ENCODE measurements at regions not wholly inside any gene's neighbourhood (a gene's known extent, or its start where the extent isn't known, plus 50 kb on each side); places are given as distances from the start of the nearest gene placed in this dataset.
"Not testable (repeated sequence)": the region's sequence is repeated elsewhere in the genome, so short reads cannot be mapped to it uniquely, and the experiment has no call there.

DNA sequence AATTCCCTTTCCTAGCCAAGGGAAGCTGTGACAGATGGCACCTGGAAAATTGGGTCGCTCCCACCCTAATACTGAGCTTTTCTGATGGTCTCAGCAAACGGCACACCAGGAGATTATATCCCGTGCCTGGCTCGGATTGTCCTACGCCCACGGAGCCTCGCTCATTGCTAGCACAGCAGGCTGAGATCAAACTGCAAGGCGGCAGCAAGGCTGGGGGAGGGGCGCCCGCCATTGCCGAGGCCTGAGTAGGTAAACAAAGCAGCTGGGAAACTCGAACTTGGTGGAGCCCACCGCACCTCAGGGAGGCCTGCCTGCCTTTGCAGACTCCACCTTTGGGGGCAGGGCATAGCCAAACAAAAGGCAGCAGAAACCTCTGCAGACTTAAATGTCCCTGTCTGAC is 168.0 kb upstream of the SRD5A2 start:
- H3F3A ChIP-seq (ENCODE audit: low read length, unreplicated experiment); DNase-seq; H4K20me1 ChIP-seq (ENCODE audit: low read length); POLR2A ChIA-PET (ENCODE audit: unreplicated experiment); H3K9me2 ChIP-seq (replicated peaks; ENCODE audit: low read length); H3K4me3 ChIP-seq (ENCODE audit: low read length); H2AFZ ChIP-seq (ENCODE audit: low read length); H3K27me3 ChIP-seq (ENCODE audit: low read length); ATAC-seq; H3K79me2 ChIP-seq (ENCODE audit: low read length); H3K4me1 ChIP-seq (ENCODE audit: insufficient read depth, low read length); H3K9me3 ChIP-seq (ENCODE audit: low read length); H3K27ac ChIP-seq (ENCODE audit: low read length); H3K36me3 ChIP-seq (ENCODE audit: low read depth, low read length); H3K9ac ChIP-seq (ENCODE audit: low read length); H3K4me2 ChIP-seq (ENCODE audit: low read length); BruUV-seq (replicated peaks): not testable (repeated sequence)
- CTCF ChIA-PET: interaction anchor here (0.8 kb wide), 1 partner anchor 475 kb away, joined by 3 read pairs; no protein-coding TSS in a partner anchor
- intact Hi-C loops (cut with micrococcal nuclease): loop anchor here (1.0 kb wide), 1 partner anchor 16 kb away; no protein-coding TSS in a partner anchor

GRCh38 chr2:31748041-31748440 is 167.3 kb upstream of the SRD5A2 start:
- Histone ChIP-seq H3F3A (ENCODE audit: low read length, unreplicated experiment) (no peaks in the 10 kb centered on the region), H3K36me3 (ENCODE audit: low read depth, low read length) (no peaks in the 10 kb centered on the region), H3K4me3 (ENCODE audit: low read length) (no peak overlapping the region), H3K9ac (ENCODE audit: low read length) (no peak overlapping the region), H3K27me3 (ENCODE audit: low read length) (no peaks in the 10 kb centered on the region), H3K9me2 (replicated peaks; ENCODE audit: low read length) (no peaks in the 10 kb centered on the region), H2AFZ (ENCODE audit: low read length) (no peak overlapping the region), H4K20me1 (ENCODE audit: low read length) (no peaks in the 10 kb centered on the region), H3K4me2 (ENCODE audit: low read length) (peak overlapping the region; percentile 42; the same call in 1 of the 2 replicates), H3K27ac (ENCODE audit: low read length) (0 out of 2 replicates have a peak overlapping the region, but pooled peaks have one; percentile 29), H3K79me2 (ENCODE audit: low read length) (no peaks in the 10 kb centered on the region), H3K4me1 (ENCODE audit: insufficient read depth, low read length) (peaks cover 8% of the 10 kb centered on the region), H3K9me3 (ENCODE audit: low read length) (no peaks in the 10 kb centered on the region)
- DNase-seq (peak; percentile 79), ATAC-seq (peak; percentile 53)
- no TSS peak for BruUV-seq (replicated peaks)
- ChIA-PET CTCF (interaction anchor here (0.8 kb wide), 1 partner anchor 476 kb away, joined by 3 read pairs; no protein-coding TSS in a partner anchor), POLR2A (ENCODE audit: unreplicated experiment) (no interaction called here)
- intact Hi-C loops (cut with micrococcal nuclease): loop anchor here (1.0 kb wide), 1 partner anchor 16 kb away; no protein-coding TSS in a partner anchor
- TF ChIP-seq EZH2 (IDR thresholded peaks at IDR 0.05; ENCODE audit: low read length, unreplicated experiment): no peak
- TF ChIP-seq EZH2phosphoT487 (IDR thresholded peaks at IDR 0.05; ENCODE audit: borderline replicate concordance, low read length): no peak
- TF ChIP-seq CTCF (conservative IDR thresholded peaks at IDR 0.05; ENCODE audit: low read depth, low read length): no peak

DNA sequence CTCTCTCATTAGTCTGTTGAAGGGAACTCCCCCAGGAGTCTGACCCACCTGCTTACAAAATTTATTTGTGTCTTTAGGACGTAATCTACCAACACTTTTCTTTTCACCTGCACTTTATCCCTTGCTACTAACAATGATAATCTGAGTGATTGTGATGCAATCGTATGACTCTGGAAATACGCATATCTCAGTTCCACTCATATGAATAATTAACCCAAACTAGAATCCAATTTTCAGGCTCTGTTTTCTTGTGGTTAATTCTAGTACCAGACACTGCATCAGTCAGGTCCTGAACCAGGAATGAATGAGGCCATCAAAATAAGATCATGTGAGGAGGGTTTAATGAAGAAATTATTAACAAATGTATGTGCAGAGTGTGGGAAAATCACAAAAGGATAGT is 158.4 kb upstream of the SRD5A2 start:
- no peaks in the 10 kb centered on the region for H3K36me3 ChIP-seq (ENCODE audit: low read depth, low read length)
- no TSS peak for BruUV-seq (replicated peaks)
- H3K9me2 ChIP-seq (replicated peaks; ENCODE audit: low read length): no peaks in the 10 kb centered on the region
- H4K20me1 ChIP-seq (ENCODE audit: low read length): no peaks in the 10 kb centered on the region
- H3K4me1 ChIP-seq (ENCODE audit: insufficient read depth, low read length): no peaks in the 10 kb centered on the region
- H3K4me3 ChIP-seq (ENCODE audit: low read length): no peak overlapping the region
- no peaks in the 10 kb centered on the region for H3K79me2 ChIP-seq (ENCODE audit: low read length)
- POLR2A ChIA-PET (ENCODE audit: unreplicated experiment): no interaction called here
- intact Hi-C loops (cut with micrococcal nuclease): no loop called here
- H3K9ac ChIP-seq (ENCODE audit: low read length): no peak overlapping the region
- no peaks in the 10 kb centered on the region for H3F3A ChIP-seq (ENCODE audit: low read length, unreplicated experiment)
- H3K27ac ChIP-seq (ENCODE audit: low read length): no peak overlapping the region
- no peak overlapping the region for H3K4me2 ChIP-seq (ENCODE audit: low read length)
- no peak overlapping the region for H2AFZ ChIP-seq (ENCODE audit: low read length)
- TF ChIP-seq CTCF (conservative IDR thresholded peaks at IDR 0.05; ENCODE audit: low read depth, low read length) (no peak), EZH2phosphoT487 (IDR thresholded peaks at IDR 0.05; ENCODE audit: borderline replicate concordance, low read length) (no peak), EZH2 (IDR thresholded peaks at IDR 0.05; ENCODE audit: low read length, unreplicated experiment) (no peak)
- ATAC-seq (no peak), DNase-seq (no peak)
- H3K9me3 ChIP-seq (ENCODE audit: low read length): no peaks in the 10 kb centered on the region
- no peaks in the 10 kb centered on the region for H3K27me3 ChIP-seq (ENCODE audit: low read length)
- CTCF ChIA-PET: no interaction called here

Measured in PC-3 (cell line).